HUDEP-2 (cell line): ENCODE measurements at regions not wholly inside any gene's neighbourhood (a gene's known extent, or its start where the extent isn't known, plus 50 kb on each side); places are given as distances from the start of the nearest gene placed in this dataset.

ENCODE experiments used
- DNase-seq, 76 experiments: peaks; one replicate each; lab custom pipeline; 2025; ENCODE audit not compliant: unreplicated experiment in 76 of 76; lab: John Stamatoyannopoulos, UW

GRCh38 chr18:2482706-2483475, 88.4 kb downstream of the METTL4 start:
- no peak for DNase-seq

GRCh38 chr18:2485983-2486382, 85.3 kb downstream of the METTL4 start:
- no peak for DNase-seq

- no peak for DNase-seq
Observed at GRCh38 chr18:2486426-2486825, 84.9 kb downstream of the METTL4 start.
